COLO668 (cell line): ENCODE measurements at regions not wholly inside any gene's neighbourhood (a gene's known extent, or its start where the extent isn't known, plus 50 kb on each side); places are given as distances from the start of the nearest gene placed in this dataset.
"Not testable (repeated sequence)": the region's sequence is repeated elsewhere in the genome, so short reads cannot be mapped to it uniquely, and the experiment has no call there.

Experiments used
- DNase-seq: peaks from one replicate; lab custom pipeline; 2025; ENCODE audit not compliant: unreplicated experiment; lab: John Stamatoyannopoulos, UW

DNA sequence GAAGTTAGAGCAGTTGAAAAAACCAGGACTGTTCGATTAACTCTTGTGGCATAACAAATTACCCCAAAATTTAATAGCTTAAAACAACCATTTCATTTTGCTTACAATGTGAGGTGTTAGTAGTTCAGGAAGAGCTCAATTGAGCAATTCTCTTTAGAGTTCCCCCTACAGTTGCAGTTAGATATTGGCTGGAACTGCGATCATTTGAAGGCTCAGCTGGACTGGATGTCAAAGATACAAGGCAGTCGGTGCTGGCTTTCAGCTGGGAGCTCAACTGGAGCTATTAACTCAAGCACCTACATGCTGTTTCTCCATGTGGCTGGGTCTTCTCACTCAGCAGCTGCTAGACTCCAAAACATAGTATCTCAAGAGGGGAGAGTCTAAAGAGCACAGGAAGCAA is 96.0 kb upstream of the LOC128125822 start:
- DNase-seq, result no peak

DNA sequence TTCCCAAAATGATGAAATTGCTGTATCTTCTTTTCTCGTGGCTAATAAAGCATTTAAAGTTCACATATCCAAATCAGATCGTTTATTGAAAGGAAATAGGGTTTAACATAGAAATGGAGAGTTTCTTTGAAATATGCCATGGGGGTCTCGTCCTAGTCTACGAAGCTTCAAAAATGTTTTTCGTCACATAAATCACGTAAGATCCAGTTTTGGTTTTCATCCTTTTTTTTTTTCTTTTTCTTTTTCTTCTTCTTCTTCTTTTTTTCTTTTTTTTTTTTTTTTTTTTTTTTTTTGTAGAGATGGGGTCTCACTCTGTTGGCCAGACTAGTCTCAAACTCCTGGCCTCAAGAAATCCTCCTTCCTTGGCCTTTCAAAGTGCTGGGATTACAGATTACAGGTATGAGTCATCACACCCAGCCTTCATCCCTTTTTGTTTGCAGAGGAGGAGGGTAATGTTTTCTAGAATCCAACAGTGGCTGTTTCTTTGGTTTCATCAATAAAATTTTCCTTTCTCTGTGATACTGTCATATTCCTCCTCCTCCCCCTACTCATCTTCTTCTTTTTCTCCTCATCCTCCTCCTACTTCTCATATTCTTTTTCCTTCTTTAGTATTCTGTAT is 94.7 kb upstream of the LOC128125822 start:
- DNase-seq, result no peak

DNA sequence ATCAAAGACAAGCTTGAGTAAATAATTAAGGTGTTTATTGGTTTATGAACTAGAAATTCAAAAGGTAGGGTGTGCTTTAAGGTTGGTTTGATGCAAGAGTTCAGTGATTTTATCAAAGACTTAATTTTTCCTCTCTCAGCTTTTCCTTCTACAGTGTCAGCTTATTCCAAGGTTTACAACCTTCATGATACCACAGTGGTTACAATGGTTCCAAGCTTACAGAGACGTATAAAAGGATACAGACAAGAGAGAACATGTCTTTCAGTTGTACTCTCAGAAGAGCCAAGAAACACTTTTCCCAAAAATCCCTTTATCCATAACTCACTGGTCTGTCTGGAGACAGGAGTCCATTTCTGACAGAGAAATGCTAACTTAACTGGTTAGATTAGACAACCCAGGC is 93.5 kb upstream of the LOC128125822 start:
- DNase-seq, result no peak

DNA sequence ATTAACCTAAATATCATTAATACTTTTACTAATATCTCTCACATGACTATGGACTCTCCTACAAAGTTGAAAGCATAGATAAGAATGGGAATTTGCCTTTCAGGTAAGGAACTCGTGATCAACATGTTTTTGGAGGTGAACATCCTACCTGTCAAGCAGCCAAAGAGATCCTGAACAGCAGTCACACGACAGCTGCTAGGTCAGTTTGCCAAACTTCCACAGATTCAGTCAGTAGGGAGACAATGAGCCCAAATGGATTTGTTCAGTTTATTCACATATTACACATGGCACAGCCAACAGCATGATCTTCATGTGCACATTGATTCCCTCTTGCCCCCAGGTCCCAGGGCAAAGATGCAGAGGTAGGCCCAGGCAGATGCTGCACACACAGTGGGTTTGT is 86.1 kb upstream of the LOC128125822 start:
- DNase-seq, result no peak

DNA sequence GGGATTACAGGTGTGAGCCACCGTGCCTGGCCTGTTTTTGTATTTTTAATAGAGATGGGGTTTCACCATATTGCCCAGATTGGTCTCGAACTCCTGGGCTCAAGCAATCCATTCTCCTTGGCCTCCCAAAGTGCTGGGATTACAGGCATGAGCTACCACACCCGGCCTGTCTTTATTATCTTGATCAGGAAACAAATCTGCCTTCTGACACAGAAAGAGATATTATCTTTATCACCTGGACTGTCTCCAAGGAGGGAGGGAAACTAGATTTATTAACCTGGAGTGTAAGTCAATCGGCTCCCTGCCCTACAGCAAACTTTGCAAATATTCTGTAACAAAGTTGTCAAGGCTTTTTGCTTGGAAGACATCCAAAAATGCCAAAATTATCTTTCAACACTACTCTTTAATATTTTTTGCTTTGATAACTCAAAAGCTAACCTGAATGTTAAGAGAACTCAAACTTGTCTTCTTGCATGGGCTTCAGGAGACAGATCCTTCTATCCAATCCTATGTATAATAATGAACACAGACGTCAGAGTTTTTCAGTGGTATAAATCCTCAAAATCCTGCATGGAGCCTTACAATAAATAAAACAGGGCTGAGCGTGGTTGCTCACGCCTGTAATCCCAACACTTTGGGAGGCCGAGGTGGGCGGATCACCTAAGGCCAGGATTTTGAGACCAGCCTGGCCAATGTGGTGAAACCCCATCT is 85.0 kb upstream of the LOC128125822 start:
- DNase-seq, result no peak

GRCh38 chr6:63491119-63491518 is 81.2 kb upstream of the LOC128125822 start:
- no peak for DNase-seq

- DNase-seq, result no peak
These were observed 79.8 kb upstream of the LOC128125822 start for GRCh38 chr6:63492476-63492875.

- no peak for DNase-seq
These were observed 78.7 kb upstream of the LOC128125822 start for GRCh38 chr6:63493557-63493956.

- DNase-seq, result no peak
These were observed 75.9 kb upstream of the LOC128125822 start for GRCh38 chr6:63496361-63496804.

GRCh38 chr6:63502156-63502555 is 70.1 kb upstream of the LOC128125822 start:
- no peak for DNase-seq

DNA sequence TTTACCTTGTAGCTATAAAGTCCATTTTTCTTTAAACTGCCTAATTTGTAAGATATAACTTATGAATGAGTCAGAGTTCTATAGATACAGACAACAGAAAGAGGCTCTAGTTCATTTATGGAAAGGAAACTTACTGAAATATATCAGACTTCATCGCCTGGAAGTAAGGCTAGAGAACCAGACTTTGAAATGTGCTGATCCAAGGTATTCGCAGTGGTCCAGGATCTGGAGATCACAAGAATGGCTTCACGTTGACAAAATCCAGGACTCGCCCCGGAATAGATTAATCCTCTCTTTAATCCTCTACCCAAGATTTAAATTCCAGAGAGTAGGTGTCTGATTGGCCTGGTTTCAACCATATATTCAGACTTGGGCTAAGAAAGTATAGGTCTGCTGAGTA is 69.1 kb upstream of the LOC128125822 start:
- no peak for DNase-seq

DNA sequence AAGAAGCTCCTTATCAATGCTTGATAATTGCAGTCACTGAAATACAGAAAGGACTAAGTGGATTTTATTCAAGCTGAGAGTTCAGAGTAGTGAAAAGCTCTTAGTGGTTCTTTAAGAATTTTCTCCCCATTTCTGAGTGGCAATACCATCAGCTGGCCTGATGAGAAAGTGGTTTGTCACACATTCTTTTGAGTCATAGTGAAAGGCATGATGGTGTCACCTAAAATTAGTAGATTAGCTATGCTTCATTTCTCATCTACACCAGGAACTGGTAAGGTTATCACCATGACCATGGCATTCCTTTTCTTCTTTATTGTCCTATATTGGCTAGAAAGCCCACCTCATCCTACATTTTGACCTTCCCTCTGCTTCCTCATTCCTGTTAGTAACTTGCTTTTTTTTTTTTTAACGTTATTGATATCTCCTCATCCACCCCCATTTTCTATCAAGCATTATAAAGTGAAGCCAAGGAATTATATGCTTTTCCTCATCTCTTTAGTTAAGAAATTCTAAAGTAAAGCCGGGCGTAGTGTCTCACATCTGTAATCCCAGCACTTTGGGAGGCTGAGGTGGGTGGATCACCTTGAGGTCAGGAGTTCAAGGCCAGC is 67.4 kb upstream of the LOC128125822 start:
- DNase-seq, result no peak

DNA sequence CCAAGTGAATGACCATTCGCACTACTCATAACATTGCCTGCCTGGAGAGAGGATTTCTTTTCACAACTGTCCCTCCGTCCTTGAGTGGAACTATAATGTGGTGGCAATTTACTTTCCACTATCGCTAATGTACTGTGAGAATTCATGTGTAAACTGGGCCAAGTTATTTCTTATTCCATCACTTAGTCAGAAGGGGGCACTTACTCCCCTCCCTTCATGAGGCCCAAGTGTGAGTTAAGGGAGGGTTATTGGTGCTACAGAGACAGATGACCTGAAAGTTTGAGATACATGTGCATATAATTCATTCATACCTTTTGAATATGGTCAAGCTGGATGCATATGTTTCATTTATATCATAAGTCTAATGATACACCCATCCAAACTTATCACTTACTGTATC is 65.2 kb upstream of the LOC128125822 start:
- DNase-seq, result no peak

DNA sequence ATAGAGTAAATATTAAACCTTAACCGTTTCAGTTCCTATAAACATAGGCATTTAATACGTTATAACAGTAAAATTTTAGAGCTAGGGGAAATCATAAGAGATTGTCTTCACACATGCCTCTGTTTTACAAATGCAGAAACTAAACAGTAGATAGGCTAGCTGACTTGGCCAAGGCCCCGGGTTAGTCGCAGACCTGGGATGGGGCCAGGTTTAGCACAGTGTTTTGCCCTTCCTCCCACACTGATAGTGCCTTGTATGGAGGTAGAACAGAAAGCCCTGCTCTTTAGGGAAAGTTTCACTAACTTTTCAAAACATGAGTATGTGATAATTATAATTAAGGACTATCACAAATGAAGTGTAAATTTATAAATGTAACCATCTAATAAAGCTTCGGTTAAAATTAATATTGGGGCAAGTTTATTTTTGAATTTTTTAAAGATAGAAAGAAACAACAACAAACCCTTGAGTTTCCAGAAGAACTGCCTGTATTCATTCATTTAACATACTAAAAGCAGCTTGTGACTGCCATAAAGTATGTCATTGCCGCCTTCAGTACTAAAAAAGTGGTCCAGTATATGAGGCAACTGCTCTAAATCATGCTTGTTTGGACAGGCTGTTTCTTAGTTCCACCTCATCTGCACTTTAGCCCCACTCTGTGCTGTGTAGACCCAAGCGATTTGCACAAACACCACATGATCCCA is 62.5 kb upstream of the LOC128125822 start:
- DNase-seq, result no peak

GRCh38 chr6:63510353-63510686 is 62.0 kb upstream of the LOC128125822 start:
- no peak for DNase-seq

GRCh38 chr6:63510849-63511248 is 61.4 kb upstream of the LOC128125822 start:
- no peak for DNase-seq

- DNase-seq, result no peak
These were observed 57.6 kb upstream of the LOC128125822 start for GRCh38 chr6:63514488-63515173.

GRCh38 chr6:63515227-63515626 is 57.1 kb upstream of the LOC128125822 start:
- not testable (repeated sequence) for DNase-seq

GRCh38 chr6:63516186-63516944 is 55.9 kb upstream of the LOC128125822 start:
- no peak for DNase-seq

DNA sequence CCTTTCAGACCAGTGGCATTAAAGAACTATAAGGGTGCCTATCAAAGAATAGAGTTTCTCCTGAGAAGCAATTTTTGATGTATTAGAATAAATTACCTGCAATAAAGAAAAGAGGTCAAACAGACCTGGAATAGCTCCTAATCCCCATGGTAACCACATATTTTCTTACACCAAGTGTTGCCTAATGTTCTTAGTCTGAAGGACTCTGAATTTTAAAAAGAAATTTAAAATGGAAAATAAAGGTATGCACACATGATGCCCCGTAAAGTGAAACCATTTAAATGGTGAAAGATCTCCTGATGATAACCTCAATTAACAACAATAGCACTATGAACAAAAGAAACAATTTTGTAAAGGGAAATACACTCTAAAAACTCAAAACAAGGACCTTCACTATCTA is 55.1 kb upstream of the LOC128125822 start:
- no peak for DNase-seq
